ENCODE measurements at regions not wholly inside any gene's neighbourhood (a gene's known extent, or its start where the extent isn't known, plus 50 kb on each side); places are given as distances from the start of the nearest gene placed in this dataset.

DNA sequence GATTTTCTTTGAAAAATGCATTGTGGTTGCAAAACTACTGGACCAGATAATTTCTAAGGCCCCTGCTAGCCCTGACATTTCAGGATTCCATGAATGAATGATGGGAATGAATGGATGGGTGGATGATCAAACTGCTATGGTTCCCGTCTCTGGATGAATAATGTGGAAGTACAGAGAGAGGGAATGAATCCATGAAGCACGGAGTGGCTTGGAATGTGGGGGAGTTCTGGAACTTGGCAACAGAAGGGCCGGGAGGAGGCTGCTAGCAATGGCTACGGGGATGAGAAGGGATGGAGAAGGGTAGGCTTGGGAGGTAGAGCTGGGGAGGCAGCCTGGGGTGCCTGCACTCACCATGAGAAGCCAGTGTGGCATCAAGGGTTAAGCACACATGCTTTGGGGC lies 84.8 kb downstream of the NCR2 start:
- POLR2A ChIA-PET: no interaction called here

More for the DNA sequence above, 84.8 kb downstream of the NCR2 start:
- dilution Hi-C loops (cut with MboI; ENCODE audit: extremely low pct_ligation_motif_present, low sequenced_read_pairs): no loop called here
- TF ChIP-seq POLR2A (IDR thresholded peaks at IDR 0.05; ENCODE audit: low read depth, low read length): no peak
- TF ChIP-seq JUN (IDR thresholded peaks at IDR 0.05; ENCODE audit: borderline replicate concordance, insufficient read depth, insufficient read length, low read depth): no peak
- no peak for TF ChIP-seq FOS (IDR thresholded peaks at IDR 0.05; ENCODE audit: borderline replicate concordance, insufficient read depth, low read length)
- TF ChIP-seq, protein P1, sequence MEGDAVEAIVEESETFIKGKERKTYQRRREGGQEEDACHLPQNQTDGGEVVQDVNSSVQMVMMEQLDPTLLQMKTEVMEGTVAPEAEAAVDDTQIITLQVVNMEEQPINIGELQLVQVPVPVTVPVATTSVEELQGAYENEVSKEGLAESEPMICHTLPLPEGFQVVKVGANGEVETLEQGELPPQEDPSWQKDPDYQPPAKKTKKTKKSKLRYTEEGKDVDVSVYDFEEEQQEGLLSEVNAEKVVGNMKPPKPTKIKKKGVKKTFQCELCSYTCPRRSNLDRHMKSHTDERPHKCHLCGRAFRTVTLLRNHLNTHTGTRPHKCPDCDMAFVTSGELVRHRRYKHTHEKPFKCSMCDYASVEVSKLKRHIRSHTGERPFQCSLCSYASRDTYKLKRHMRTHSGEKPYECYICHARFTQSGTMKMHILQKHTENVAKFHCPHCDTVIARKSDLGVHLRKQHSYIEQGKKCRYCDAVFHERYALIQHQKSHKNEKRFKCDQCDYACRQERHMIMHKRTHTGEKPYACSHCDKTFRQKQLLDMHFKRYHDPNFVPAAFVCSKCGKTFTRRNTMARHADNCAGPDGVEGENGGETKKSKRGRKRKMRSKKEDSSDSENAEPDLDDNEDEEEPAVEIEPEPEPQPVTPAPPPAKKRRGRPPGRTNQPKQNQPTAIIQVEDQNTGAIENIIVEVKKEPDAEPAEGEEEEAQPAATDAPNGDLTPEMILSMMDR (IDR thresholded peaks at IDR 0.05; ENCODE audit: extremely low read depth in 1 of 2, insufficient read depth in 1 of 2, low read depth in 1 of 2, low read length in 2 of 2): no peak
- TF ChIP-seq GATA2 (IDR thresholded peaks at IDR 0.05; ENCODE audit: insufficient read depth, insufficient read length, low read depth, low read length): no peak
- no peak for TF ChIP-seq POLR2AphosphoS5 (IDR thresholded peaks at IDR 0.05; ENCODE audit: insufficient read depth, low read depth, low read length)
- no peak for TF ChIP-seq MYC (IDR thresholded peaks at IDR 0.05; ENCODE audit: low read depth, low read length)
- TF ChIP-seq, protein P2, sequence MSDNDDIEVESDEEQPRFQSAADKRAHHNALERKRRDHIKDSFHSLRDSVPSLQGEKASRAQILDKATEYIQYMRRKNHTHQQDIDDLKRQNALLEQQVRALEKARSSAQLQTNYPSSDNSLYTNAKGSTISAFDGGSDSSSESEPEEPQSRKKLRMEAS (IDR thresholded peaks at IDR 0.05; ENCODE audit: insufficient read depth, insufficient read length): no peak
- no peak for TF ChIP-seq EZH2 (IDR thresholded peaks at IDR 0.05; ENCODE audit: borderline replicate concordance, low read depth, low read length, severe bottlenecking)
- DNase-seq (ENCODE audit: low read depth, low spot score): no peak
- Histone ChIP-seq H3K9ac (replicated peaks; ENCODE audit: extremely low read depth, insufficient read depth, low read length) (no peak overlapping the region), H3K9me1 (replicated peaks; ENCODE audit: control insufficient read depth, extremely low read depth, insufficient read depth, low read length) (no peaks in the 10 kb centered on the region), H3K4me3 (replicated peaks in 1 of 3; ENCODE audit: insufficient read depth in 1 of 3, low read depth in 1 of 3, low read length in 3 of 3) (no peak overlapping the region), H3K4me1 (ENCODE audit: control insufficient read depth, extremely low read depth, insufficient read depth, low read length) (no peaks in the 10 kb centered on the region), H3K27ac (ENCODE audit: insufficient read depth, low read depth, low read length) (no peak overlapping the region), H3K9me3 (replicated peaks; ENCODE audit: control insufficient read depth, insufficient read depth, low read length) (no peaks in the 10 kb centered on the region), H3K4me2 (ENCODE audit: insufficient read depth, low read length) (no peak overlapping the region), H3K79me2 (ENCODE audit: control insufficient read depth, insufficient read depth, low read length) (no peaks in the 10 kb centered on the region), H3K27me3 (ENCODE audit: control insufficient read depth in 2 of 2, insufficient read depth in 2 of 2, low read length in 2 of 2) (peaks cover 30 to 33% of the 10 kb centered on the region in 2 experiments), H3K36me3 (ENCODE audit: control insufficient read depth in 2 of 2, extremely low read depth in 1 of 2, insufficient read depth in 2 of 2, low read length in 2 of 2) (no peaks in the 10 kb centered on the region), H2AFZ (ENCODE audit: low read depth, low read length) (no peak overlapping the region), H4K20me1 (replicated peaks; ENCODE audit: control insufficient read depth, extremely low read depth, insufficient read depth, low read length) (no peaks in the 10 kb centered on the region)
- intact Hi-C loops (cut with micrococcal nuclease): no loop called here
- CTCF ChIA-PET: interaction anchor here (0.6 to 7.0 kb wide), 6 partner anchors 9 to 263 kb away, joined by 3 to 84 read pairs (median 4); no protein-coding TSS in a partner anchor
- BruUV-seq (replicated peaks): no TSS peak
- FAIRE-seq: no peak
